ENCODE measurements at regions not wholly inside any gene's neighbourhood (a gene's known extent, or its start where the extent isn't known, plus 50 kb on each side); places are given as distances from the start of the nearest gene placed in this dataset.

- Histone ChIP-seq H3K79me2 (ENCODE audit: insufficient read depth, low read length) (no peaks in the 10 kb centered on the region), H3K9me2 (replicated peaks; ENCODE audit: low read depth, low read length) (no peaks in the 10 kb centered on the region), H3K27me3 (ENCODE audit: insufficient read depth, low read length, poor library complexity, severe bottlenecking) (peaks cover 96% of the 10 kb centered on the region), H4K20me1 (ENCODE audit: insufficient read depth, low read length, poor library complexity, severe bottlenecking) (no peaks in the 10 kb centered on the region), H3K4me1 (ENCODE audit: insufficient read depth, low read length, poor library complexity, severe bottlenecking) (no peaks in the 10 kb centered on the region), H3K36me3 (ENCODE audit: insufficient read depth, low read length) (no peaks in the 10 kb centered on the region), H2AFZ (ENCODE audit: low read length) (no peak overlapping the region), H3F3A (ENCODE audit: low read depth) (no peaks in the 10 kb centered on the region), H3K4me2 (ENCODE audit: low read depth, low read length, poor library complexity, severe bottlenecking) (no peak overlapping the region), H3K9ac (ENCODE audit: low read depth, low read length, poor library complexity, severe bottlenecking) (no peak overlapping the region), H3K4me3 (ENCODE audit: low read length, poor library complexity, severe bottlenecking) (no peak overlapping the region), H3K9me3 (ENCODE audit: insufficient read depth, low read depth, low read length) (no peaks in the 10 kb centered on the region)
- TF ChIP-seq EZH2phosphoT487 (IDR thresholded peaks at IDR 0.05; ENCODE audit: borderline replicate concordance) = no peak
- TF ChIP-seq CTCF (conservative IDR thresholded peaks at IDR 0.05; ENCODE audit: low read length) = no peak
Measured at GRCh38 chr15:95998935-95999334, 331.6 kb upstream of the NR2F2 start.

GRCh38 chr15:96002890-96003859, 327.3 kb upstream of the NR2F2 start:
- H3K36me3 ChIP-seq (ENCODE audit: insufficient read depth, low read length) = no peaks in the 10 kb centered on the region
- H3K4me3 ChIP-seq (ENCODE audit: low read length, poor library complexity, severe bottlenecking) = no peak overlapping the region
- H3F3A ChIP-seq (ENCODE audit: low read depth) = no peaks in the 10 kb centered on the region
- no peak overlapping the region for H3K4me2 ChIP-seq (ENCODE audit: low read depth, low read length, poor library complexity, severe bottlenecking)
- H4K20me1 ChIP-seq (ENCODE audit: insufficient read depth, low read length, poor library complexity, severe bottlenecking) = no peaks in the 10 kb centered on the region
- H3K9me2 ChIP-seq (replicated peaks; ENCODE audit: low read depth, low read length) = no peaks in the 10 kb centered on the region
- H3K79me2 ChIP-seq (ENCODE audit: insufficient read depth, low read length) = no peaks in the 10 kb centered on the region
- no peaks in the 10 kb centered on the region for H3K4me1 ChIP-seq (ENCODE audit: insufficient read depth, low read length, poor library complexity, severe bottlenecking)
- H2AFZ ChIP-seq (ENCODE audit: low read length) = no peak overlapping the region
- no peak for TF ChIP-seq CTCF (conservative IDR thresholded peaks at IDR 0.05; ENCODE audit: low read length)
- TF ChIP-seq EZH2phosphoT487 (IDR thresholded peaks at IDR 0.05; ENCODE audit: borderline replicate concordance) = no peak
- H3K9me3 ChIP-seq (ENCODE audit: insufficient read depth, low read depth, low read length) = no peaks in the 10 kb centered on the region
- H3K27me3 ChIP-seq (ENCODE audit: insufficient read depth, low read length, poor library complexity, severe bottlenecking) = peaks cover 100% of the 10 kb centered on the region
- no peak overlapping the region for H3K9ac ChIP-seq (ENCODE audit: low read depth, low read length, poor library complexity, severe bottlenecking)

GRCh38 chr15:96005906-96006305, 324.6 kb upstream of the NR2F2 start:
- Histone ChIP-seq H3K9me2 (replicated peaks; ENCODE audit: low read depth, low read length) (no peaks in the 10 kb centered on the region), H3K4me1 (ENCODE audit: insufficient read depth, low read length, poor library complexity, severe bottlenecking) (no peaks in the 10 kb centered on the region), H2AFZ (ENCODE audit: low read length) (no peak overlapping the region), H3K79me2 (ENCODE audit: insufficient read depth, low read length) (no peaks in the 10 kb centered on the region), H3K4me3 (ENCODE audit: low read length, poor library complexity, severe bottlenecking) (no peak overlapping the region), H3K9ac (ENCODE audit: low read depth, low read length, poor library complexity, severe bottlenecking) (no peak overlapping the region), H3K27me3 (ENCODE audit: insufficient read depth, low read length, poor library complexity, severe bottlenecking) (peaks cover 94% of the 10 kb centered on the region), H3F3A (ENCODE audit: low read depth) (no peaks in the 10 kb centered on the region), H3K36me3 (ENCODE audit: insufficient read depth, low read length) (no peaks in the 10 kb centered on the region), H4K20me1 (ENCODE audit: insufficient read depth, low read length, poor library complexity, severe bottlenecking) (no peaks in the 10 kb centered on the region), H3K9me3 (ENCODE audit: insufficient read depth, low read depth, low read length) (no peaks in the 10 kb centered on the region), H3K4me2 (ENCODE audit: low read depth, low read length, poor library complexity, severe bottlenecking) (no peak overlapping the region)
- TF ChIP-seq CTCF (conservative IDR thresholded peaks at IDR 0.05; ENCODE audit: low read length) = no peak
- TF ChIP-seq EZH2phosphoT487 (IDR thresholded peaks at IDR 0.05; ENCODE audit: borderline replicate concordance) = no peak
